G401 (cell line): ENCODE measurements at regions not wholly inside any gene's neighbourhood (a gene's known extent, or its start where the extent isn't known, plus 50 kb on each side); places are given as distances from the start of the nearest gene placed in this dataset.

Experiments
- DNase-seq: peaks from one replicate; pipeline ENCODE4 v3.0.0-alpha.2; 2015; ENCODE audit warnings: low spot score
- in situ Hi-C: cut with HindIII; loops from 2 replicates; pipeline ENCODE4 v1.10.0; 2016; ENCODE audit warnings: low sequenced_read_pairs, mixed read lengths

DNA sequence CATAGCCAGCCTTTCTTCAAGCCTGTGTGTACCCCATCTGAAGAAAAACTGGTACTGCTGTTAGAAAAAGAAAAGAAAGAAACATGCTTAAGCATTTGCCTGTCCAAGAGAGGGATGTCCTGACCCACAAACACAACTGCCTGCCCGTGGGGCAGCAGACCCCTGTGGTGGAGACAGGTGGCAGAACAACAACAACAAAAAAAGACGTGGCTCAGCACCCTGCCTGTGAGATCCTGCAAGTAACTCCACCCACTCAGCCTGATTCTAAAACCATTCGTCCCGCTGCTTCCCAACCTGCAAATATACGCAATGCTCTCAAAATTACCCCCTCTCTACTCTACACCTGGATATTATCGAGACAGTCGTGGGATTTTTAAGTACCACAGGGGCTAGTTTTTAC, 64.9 kb upstream of the ZDHHC17 start:
- DNase-seq: peak; percentile 82
- in situ Hi-C loops: no loop called here

DNA sequence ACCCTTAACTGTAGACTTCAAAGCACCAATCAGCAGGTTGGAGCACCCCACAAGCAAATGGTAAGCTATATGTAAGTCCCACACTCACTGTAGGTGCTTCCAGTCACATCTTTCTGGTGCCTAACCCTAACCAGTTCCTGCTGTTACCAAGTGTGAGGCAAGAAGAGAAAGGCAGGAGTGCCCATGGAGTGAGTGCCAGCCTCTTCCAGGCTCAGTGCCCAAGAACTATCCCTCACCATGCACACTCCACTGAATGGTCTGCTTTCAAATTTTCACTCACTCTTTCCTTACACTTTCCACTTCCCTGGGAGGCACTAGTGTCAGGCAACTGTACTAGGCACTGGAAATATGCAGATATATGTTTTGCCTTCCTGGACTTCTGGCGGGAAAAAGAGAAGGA, 62.2 kb upstream of the ZDHHC17 start:
- DNase-seq: no peak
- in situ Hi-C loops: no loop called here

DNA sequence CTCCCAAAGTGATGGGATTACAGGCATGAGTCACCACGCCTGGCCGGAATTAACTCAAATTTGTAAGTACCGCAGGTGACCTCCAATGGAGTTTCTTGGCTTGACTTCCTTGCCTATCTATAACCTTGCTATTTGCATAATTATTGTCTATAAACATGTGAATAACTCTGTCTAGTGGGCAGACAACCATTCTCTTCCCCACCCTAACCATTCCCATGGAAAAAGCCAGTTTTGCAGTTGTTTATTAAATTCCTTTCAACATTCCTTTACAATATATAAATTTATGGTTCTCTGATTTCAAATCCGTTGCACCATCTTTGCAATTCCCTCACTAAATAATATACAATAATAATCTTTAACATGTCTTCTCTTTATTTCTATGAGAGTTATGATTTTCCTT, 61.0 kb upstream of the ZDHHC17 start:
- DNase-seq: no peak
- in situ Hi-C loops: no loop called here

DNA sequence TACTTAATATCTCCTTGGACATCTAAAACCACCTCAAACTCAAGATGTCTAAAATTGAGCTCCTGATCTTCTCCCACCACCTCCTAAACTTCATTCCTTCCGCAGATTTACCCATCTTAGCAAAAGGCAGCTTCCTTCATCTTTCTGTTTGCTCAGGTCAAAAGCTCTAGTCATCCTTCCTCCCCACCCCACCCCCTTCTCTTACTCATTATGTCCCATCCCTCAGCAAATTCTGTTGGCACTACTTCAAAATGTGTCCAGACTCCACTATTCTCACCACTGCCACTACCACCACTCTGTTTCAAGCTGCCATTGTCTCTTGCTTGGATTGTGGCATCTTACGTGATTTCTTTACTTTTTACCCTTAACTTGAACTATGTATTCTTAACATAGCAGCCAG, 59.2 kb upstream of the ZDHHC17 start:
- no peak for DNase-seq

DNA sequence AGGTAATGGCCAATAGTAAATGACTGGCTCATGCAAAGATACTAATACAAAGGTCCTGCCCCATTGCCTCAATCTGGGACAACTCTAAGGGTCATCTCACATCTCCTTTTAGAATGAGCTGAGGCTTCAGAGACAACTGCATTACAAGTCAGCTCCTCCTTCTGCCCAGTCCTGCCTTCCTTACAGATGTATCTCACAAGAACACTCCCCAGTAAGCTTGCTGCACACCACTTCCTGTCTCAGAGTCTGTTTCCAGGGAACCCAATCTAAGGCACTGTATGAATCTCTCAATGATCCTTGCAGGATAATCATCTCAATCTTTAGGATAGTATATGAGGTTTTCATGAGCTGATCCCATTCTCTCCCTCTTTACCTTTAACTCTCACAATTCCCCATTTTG, 57.8 kb upstream of the ZDHHC17 start:
- in situ Hi-C loops: no loop called here
- no peak for DNase-seq

More for the DNA sequence above, 59.2 kb upstream of the ZDHHC17 start:
- in situ Hi-C loops: no loop called here

DNA sequence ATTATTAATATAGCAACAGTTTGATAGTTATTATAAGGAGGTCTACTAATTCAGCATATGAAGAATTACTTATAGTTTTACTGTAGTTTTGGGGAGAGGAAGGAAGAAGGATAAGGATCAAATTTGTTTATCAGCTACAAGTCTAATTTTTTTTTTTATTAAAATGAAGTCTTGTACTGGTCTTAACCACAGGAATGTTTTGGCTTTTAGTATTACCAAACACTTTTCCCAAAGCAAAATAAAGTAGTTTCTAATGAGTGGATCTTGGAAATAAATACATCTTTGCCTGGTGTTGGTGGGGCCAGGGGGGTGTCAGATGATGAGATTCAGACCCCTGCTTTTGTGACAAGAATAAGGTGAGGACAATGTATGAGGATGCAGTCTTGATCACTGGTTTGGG, 57.2 kb upstream of the ZDHHC17 start:
- in situ Hi-C loops: no loop called here
- no peak for DNase-seq

DNA sequence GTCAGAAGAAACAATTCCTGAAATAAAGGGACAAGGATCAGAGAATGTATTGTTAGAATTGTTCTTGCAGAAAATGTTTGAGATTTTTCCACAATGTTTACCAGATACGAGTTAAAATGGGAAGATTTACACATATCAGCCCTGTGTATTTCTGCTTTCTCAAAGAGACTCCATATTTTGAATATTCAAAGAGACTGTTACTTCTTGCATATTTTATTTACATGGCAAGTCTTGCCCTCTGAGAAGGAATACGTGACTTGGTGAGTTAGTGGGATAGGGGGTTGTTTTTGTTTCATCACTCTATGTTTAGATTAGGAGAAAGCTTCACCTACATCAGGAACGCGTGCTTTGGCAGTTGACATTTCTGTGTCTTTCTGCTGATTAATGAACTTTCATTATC, 56.1 kb upstream of the ZDHHC17 start:
- DNase-seq: no peak
- in situ Hi-C loops: no loop called here

DNA sequence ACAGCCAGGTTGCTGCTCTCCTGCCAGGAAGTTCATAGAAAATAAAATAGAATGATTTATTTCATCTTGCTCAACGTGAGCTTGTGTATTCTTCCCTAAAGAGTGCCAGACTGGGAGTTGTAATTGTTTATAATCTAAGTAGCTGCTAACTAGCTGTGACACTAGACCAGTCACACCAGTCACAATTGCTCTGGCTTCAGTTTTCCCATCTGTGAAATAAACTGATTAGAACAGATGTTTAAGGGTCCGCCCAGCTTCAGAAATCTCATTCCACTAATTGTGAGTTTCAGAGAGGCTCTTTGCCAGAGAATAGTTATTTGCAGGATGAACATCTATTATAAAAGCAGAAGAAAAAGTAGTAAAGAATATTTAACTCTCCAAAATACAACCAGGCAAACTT, 55.6 kb upstream of the ZDHHC17 start:
- in situ Hi-C loops: no loop called here
- DNase-seq: no peak

DNA sequence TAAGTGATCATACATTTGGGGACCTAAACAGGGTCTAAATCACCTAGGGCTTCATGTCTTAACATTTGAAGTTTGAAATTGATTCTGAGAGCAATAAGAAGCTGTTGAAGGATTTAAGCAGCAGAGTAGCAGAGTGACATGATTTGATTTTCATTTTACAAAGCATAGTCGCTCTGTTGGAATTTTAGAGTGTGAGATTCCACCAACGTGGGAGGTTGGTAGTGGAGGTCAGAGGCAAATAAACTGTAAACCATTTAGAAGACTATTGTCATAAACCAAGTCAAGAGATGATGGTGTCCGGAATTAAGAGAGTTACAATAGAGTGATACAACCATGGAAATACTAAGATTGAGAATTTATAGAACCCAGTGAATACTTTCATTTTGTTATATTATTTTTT, 52.7 kb upstream of the ZDHHC17 start:
- in situ Hi-C loops: no loop called here
- DNase-seq: no peak

DNA sequence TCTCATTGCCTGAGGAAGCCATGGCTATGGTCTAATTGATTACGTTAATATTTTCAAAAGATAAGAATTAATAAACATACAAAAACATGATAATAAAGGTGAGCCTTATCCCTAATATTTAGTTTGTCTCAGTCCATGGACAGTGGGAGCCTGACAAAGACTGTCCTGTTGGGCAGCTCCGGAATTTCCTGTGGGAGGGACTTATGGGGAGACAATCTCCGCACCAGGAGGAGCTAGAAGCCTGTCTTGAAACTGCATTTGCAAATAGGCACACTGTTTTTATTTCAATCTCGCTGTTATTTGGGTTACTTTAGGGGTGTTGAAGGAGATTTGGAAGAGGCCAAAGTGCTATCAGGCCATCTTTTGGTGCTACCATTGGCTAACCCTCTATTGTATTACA, 50.8 kb upstream of the ZDHHC17 start:
- in situ Hi-C loops: no loop called here
- DNase-seq: no peak

DNA sequence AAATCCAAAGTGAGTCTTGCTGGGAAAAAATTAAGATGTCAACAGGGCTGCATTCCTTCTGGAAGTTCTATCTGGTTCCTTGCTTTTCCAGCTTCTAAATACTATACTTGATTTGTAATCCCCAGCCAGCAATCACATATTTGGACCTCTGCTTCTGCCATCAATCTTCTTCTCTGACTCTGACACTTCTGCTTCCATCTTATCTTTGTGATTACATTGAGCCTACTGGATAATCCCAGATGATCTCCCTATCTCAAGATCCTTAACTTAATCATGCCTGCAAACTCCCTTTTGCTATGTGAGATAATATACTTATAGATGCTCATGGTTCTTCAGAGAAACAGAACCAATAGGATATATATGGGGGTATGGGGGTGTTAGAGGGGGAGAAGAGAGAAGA, 49.9 kb upstream of the ZDHHC17 start:
- in situ Hi-C loops: no loop called here
- DNase-seq: no peak
